CD4-positive, CD25-positive, alpha-beta regulatory T cell (primary cell): ENCODE measurements at regions not wholly inside any gene's neighbourhood (a gene's known extent, or its start where the extent isn't known, plus 50 kb on each side); places are given as distances from the start of the nearest gene placed in this dataset.

Experiments used
- ATAC-seq, 2 donors: fragments of 150-1000 bp; cut with Tn5 transposase; one replicate each; pipeline ENCODE4 v1.10.0; 2021; ENCODE audit warnings: low read depth in 2 of 2, moderate number of reproducible peaks in 2 of 2, moderate library complexity in 1 of 2
- DNase-seq, 3 donors: peaks; one replicate each; pipeline versions ENCODE4 v3.0.0 to v3.0.0-alpha.2; 2012 to 2022; ENCODE audit warnings: mixed read lengths in 1 of 3
- H3K27ac ChIP-seq: one replicate; pipeline ENCODE4 v1.7.0; 2013; ENCODE audit warnings: mild to moderate bottlenecking, low read length; ENCODE audit not compliant: insufficient read depth, poor library complexity, severe bottlenecking
- H3K27me3 ChIP-seq: one replicate; pipeline ENCODE4 v1.7.0; 2013; ENCODE audit warnings: low read length; ENCODE audit not compliant: control insufficient read depth, insufficient read depth
- H3K36me3 ChIP-seq: one replicate; pipeline ENCODE4 v1.7.0; 2013; ENCODE audit warnings: mild to moderate bottlenecking, low read length, moderate library complexity; ENCODE audit not compliant: control insufficient read depth, insufficient read depth
- H3K4me1 ChIP-seq: 2 replicates; pipeline ENCODE4 v1.7.0; 2013; ENCODE audit warnings: mild to moderate bottlenecking, low read length; ENCODE audit not compliant: insufficient read depth, control insufficient read depth, poor library complexity, severe bottlenecking
- H3K4me3 ChIP-seq: one replicate; pipeline ENCODE4 v1.7.0; 2013; ENCODE audit warnings: low read depth, mild to moderate bottlenecking, low read length, moderate library complexity
- H3K9me3 ChIP-seq, 2 experiments: 1 replicate in 1 of 2; 2 replicates in 1 of 2; pipeline ENCODE4 v1.7.0; 2013; ENCODE audit warnings: low read length in 2 of 2, mild to moderate bottlenecking in 1 of 2, moderate library complexity in 1 of 2; ENCODE audit not compliant: control insufficient read depth in 2 of 2
- H3K27ac Mint-ChIP-seq, 3 donors: one replicate each; pipeline ENCODE4 v1.8.0; 2020 to 2022; ENCODE audit warnings: mild to moderate bottlenecking in 3 of 3, mixed read lengths in 3 of 3, moderate library complexity in 2 of 3
- H3K27me3 Mint-ChIP-seq: one replicate; pipeline ENCODE4 v1.8.0; 2022; ENCODE audit warnings: mild to moderate bottlenecking, mixed read lengths
- H3K36me3 Mint-ChIP-seq: one replicate; pipeline ENCODE4 v1.8.0; 2020; ENCODE audit warnings: mixed read lengths
- H3K4me1 Mint-ChIP-seq, 4 donors: one replicate each; pipeline ENCODE4 v1.8.0; 2020 to 2022; ENCODE audit warnings: mixed read lengths in 4 of 4, mild to moderate bottlenecking in 1 of 4
- H3K4me3 Mint-ChIP-seq, 4 donors: one replicate each; pipeline ENCODE4 v1.8.0; 2020 to 2022; ENCODE audit warnings: mild to moderate bottlenecking in 4 of 4, mixed read lengths in 4 of 4, moderate library complexity in 3 of 4
- H3K9me3 Mint-ChIP-seq, 7 donors: one replicate each; pipeline ENCODE4 v1.8.0; 2020 to 2022; ENCODE audit warnings: mixed read lengths in 7 of 7, mild to moderate bottlenecking in 3 of 7, moderate library complexity in 2 of 7

DNA sequence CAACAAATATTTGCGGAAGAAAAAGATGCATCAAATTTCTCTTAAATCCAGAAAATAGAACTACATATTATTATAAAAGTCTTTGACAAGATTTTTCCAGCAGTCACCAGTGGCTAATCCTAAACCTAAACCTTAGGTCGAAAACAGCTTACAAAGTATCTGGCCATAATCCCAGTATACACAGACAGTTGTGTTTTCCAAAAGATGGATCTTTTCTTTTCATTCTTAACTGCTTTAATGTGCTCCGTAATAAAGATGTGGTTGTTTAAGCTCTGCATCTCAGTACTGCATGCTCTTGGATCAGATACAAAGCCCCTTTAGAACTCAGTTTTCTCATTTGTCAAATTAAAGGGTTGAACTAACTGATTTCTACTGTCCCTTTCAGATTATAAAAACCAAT lies 247.8 kb downstream of the TXNL1 start:
- Mint-ChIP-seq H3K4me3 (no peak overlapping the region), H3K27me3 (no peaks in the 10 kb centered on the region), H3K4me1 (no peaks in the 10 kb centered on the region), H3K36me3 (no peaks in the 10 kb centered on the region), H3K9me3 (peaks cover 0 to 3% (median 0%) of the 10 kb centered on the region in 7 donors), H3K27ac (no peak overlapping the region)
- no peaks in the 10 kb centered on the region for H3K36me3 ChIP-seq
- DNase-seq, result no peak
- no peak overlapping the region for H3K27ac ChIP-seq
- no peaks in the 10 kb centered on the region for H3K27me3 ChIP-seq
- no peak for ATAC-seq
- no peak overlapping the region for H3K4me3 ChIP-seq
- no peaks in the 10 kb centered on the region for H3K9me3 ChIP-seq
- H3K4me1 ChIP-seq, result no peaks in the 10 kb centered on the region

DNA sequence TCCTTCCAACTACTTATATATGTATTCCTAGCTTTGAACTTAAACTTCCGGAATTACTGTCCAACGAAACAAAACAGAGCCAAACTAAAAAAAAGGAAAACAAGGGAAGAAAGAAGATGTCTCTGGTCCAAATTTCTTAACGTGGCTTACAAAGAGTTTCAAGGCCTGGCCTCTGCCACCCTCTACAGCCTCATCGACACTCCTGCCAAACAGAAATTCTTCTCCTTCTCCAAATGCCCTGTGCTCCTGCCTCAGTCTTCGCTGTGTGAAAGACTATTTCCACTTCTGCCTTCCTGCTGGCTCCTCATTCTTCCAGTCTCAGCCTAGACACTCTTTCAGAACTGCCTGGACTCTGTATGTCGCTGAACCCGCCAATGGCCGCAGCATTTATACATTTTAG lies 249.2 kb downstream of the TXNL1 start:
- DNase-seq (no peak), ATAC-seq (no peak)
- Mint-ChIP-seq H3K9me3 (peaks cover 0 to 3% (median 0%) of the 10 kb centered on the region in 7 donors), H3K4me1 (no peaks in the 10 kb centered on the region), H3K27me3 (no peaks in the 10 kb centered on the region), H3K27ac (peak overlapping the region in 1 of 3 donors; percentile 94), H3K36me3 (no peaks in the 10 kb centered on the region), H3K4me3 (no peak overlapping the region)
- H3K27ac ChIP-seq, result no peak overlapping the region
- H3K27me3 ChIP-seq, result no peaks in the 10 kb centered on the region
- no peaks in the 10 kb centered on the region for H3K9me3 ChIP-seq
- no peaks in the 10 kb centered on the region for H3K4me1 ChIP-seq
- H3K4me3 ChIP-seq, result no peak overlapping the region
- no peaks in the 10 kb centered on the region for H3K36me3 ChIP-seq

DNA sequence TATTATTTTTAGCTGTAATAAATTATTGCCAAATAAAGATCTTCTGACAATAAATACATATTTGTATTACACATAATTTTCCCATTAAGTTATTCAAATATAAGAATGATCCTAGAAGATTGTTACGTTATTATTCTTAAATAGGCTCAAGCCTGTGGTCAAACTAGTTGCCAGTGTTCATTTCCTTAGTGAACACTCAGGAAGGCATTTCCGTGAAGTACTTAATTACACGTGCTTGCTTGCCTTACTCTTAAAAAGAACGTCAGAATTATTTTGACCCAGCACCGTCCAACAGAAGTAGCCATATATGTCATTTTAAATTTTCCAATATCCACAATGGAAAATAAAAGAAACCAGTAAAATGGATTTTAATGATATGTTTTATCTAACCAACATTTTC lies 249.8 kb downstream of the TXNL1 start:
- peaks cover 0 to 3% (median 0%) of the 10 kb centered on the region in 7 donors for H3K9me3 Mint-ChIP-seq
- H3K27me3 Mint-ChIP-seq, result no peaks in the 10 kb centered on the region
- Histone ChIP-seq H3K4me3 (no peak overlapping the region), H3K27ac (no peak overlapping the region), H3K27me3 (no peaks in the 10 kb centered on the region), H3K4me1 (no peaks in the 10 kb centered on the region), H3K9me3 (no peaks in the 10 kb centered on the region), H3K36me3 (no peaks in the 10 kb centered on the region)
- H3K36me3 Mint-ChIP-seq, result no peaks in the 10 kb centered on the region
- no peak for ATAC-seq
- H3K4me1 Mint-ChIP-seq, result no peaks in the 10 kb centered on the region
- no peak overlapping the region for H3K27ac Mint-ChIP-seq
- no peak for DNase-seq
- H3K4me3 Mint-ChIP-seq, result no peak overlapping the region

DNA sequence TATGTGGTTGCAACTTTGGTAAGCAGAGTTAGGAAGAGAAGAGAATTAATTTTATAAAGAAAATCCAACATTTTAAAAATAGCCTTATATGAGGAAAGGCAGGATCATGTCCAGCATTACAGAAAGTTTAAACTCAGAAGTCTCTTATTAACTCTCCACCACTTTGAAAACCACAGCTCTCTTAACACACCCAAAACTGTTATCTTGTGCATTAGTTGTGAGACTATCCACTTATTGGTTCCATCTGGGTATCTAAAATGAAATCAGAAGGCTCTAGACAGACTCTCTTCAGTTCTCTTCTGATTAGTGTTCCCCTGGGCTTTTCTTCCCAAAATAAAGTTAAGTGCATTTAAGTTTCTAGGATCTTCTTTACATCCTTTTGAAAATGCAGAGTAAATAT lies 251.5 kb downstream of the TXNL1 start:
- peaks cover 0 to 3% (median 0%) of the 10 kb centered on the region in 7 donors for H3K9me3 Mint-ChIP-seq
- no peaks in the 10 kb centered on the region for H3K36me3 Mint-ChIP-seq
- Histone ChIP-seq H3K27me3 (no peaks in the 10 kb centered on the region), H3K27ac (no peak overlapping the region), H3K9me3 (no peaks in the 10 kb centered on the region), H3K4me1 (no peaks in the 10 kb centered on the region), H3K36me3 (no peaks in the 10 kb centered on the region), H3K4me3 (no peak overlapping the region)
- H3K27me3 Mint-ChIP-seq, result no peaks in the 10 kb centered on the region
- H3K4me1 Mint-ChIP-seq, result no peaks in the 10 kb centered on the region
- H3K4me3 Mint-ChIP-seq, result no peak overlapping the region
- no peak overlapping the region for H3K27ac Mint-ChIP-seq
- no peak for DNase-seq
- ATAC-seq, result no peak

DNA sequence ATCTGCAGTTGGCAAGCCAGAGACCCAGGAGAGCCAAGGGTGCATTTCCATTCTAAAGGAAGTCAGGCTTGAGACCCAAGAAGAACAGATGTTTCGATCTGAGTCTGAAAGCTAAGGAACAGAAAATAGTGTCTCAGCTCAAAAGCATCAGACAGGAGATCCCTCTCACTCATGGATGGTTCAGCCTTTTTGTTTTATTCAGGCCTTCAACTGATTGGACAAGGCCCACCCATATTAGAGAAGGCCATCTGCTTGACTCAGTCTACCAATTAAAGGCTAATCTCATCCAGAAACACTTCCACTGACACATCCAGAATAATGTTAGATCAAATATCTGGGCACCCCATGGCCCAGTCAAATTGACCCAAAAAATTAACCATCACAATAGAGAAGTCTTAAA lies 255.0 kb downstream of the TXNL1 start:
- no peaks in the 10 kb centered on the region for H3K4me1 Mint-ChIP-seq
- no peaks in the 10 kb centered on the region for H3K36me3 ChIP-seq
- no peaks in the 10 kb centered on the region for H3K9me3 ChIP-seq
- no peak overlapping the region for H3K27ac Mint-ChIP-seq
- peaks cover 0 to 4% (median 2%) of the 10 kb centered on the region in 7 donors for H3K9me3 Mint-ChIP-seq
- DNase-seq (no peak), ATAC-seq (no peak)
- H3K4me3 Mint-ChIP-seq, result no peak overlapping the region
- no peak overlapping the region for H3K27ac ChIP-seq
- H3K27me3 Mint-ChIP-seq, result no peaks in the 10 kb centered on the region
- no peaks in the 10 kb centered on the region for H3K27me3 ChIP-seq
- H3K4me1 ChIP-seq, result no peaks in the 10 kb centered on the region
- no peaks in the 10 kb centered on the region for H3K36me3 Mint-ChIP-seq
- no peak overlapping the region for H3K4me3 ChIP-seq

DNA sequence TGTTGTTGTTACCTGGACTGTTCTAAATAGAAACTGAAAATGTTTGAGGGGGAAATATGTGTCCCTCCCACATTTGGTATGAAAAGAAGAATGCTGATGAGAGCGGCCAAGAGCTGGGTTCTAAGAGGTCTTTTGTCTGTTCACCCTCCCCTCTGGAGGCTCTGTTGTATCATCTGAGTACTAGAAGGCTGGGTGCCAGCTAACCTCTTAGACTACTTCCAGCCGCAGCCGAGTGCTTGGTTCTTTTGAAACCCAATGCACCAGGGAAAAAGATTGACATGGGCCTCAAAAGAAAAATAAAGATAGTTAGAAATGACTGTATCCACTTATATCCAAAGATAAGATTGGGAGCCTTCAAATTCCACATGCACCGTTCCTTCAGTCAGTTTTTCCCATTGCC lies 255.9 kb downstream of the TXNL1 start:
- Histone ChIP-seq H3K4me1 (no peaks in the 10 kb centered on the region), H3K4me3 (no peak overlapping the region), H3K36me3 (no peaks in the 10 kb centered on the region), H3K27ac (no peak overlapping the region), H3K27me3 (no peaks in the 10 kb centered on the region), H3K9me3 (no peaks in the 10 kb centered on the region)
- peaks cover 0 to 4% (median 2%) of the 10 kb centered on the region in 7 donors for H3K9me3 Mint-ChIP-seq
- H3K4me3 Mint-ChIP-seq, result no peak overlapping the region
- H3K36me3 Mint-ChIP-seq, result no peaks in the 10 kb centered on the region
- ATAC-seq (no peak), DNase-seq (no peak)
- H3K27me3 Mint-ChIP-seq, result no peaks in the 10 kb centered on the region
- no peaks in the 10 kb centered on the region for H3K4me1 Mint-ChIP-seq
- peak overlapping the region in 1 of 3 donors; percentile 60 for H3K27ac Mint-ChIP-seq

DNA sequence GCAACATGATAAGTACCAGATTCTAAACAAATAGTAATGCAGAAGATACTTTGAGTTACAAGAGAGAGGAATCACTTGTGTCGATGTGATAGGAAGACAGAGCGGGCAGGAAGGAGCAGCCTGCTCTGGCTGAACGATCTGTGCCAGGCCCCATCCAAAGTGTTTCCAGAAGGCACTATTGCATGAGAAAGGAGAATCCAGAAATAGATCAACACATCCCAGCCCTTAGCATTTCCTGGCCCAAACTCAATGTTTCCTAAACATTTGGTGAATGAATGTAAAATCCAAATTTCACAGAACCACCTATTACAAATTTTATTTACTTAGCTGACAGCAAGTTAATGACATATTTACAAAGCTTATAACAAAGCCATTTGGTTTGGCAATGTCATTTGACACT lies 257.2 kb downstream of the TXNL1 start:
- no peak overlapping the region for H3K27ac Mint-ChIP-seq
- H3K9me3 ChIP-seq, result no peaks in the 10 kb centered on the region
- H3K27me3 ChIP-seq, result no peaks in the 10 kb centered on the region
- H3K4me3 ChIP-seq, result no peak overlapping the region
- DNase-seq (no peak), ATAC-seq (no peak)
- no peaks in the 10 kb centered on the region for H3K36me3 Mint-ChIP-seq
- no peaks in the 10 kb centered on the region for H3K36me3 ChIP-seq
- H3K9me3 Mint-ChIP-seq, result peaks cover 0 to 4% (median 1%) of the 10 kb centered on the region in 7 donors
- no peaks in the 10 kb centered on the region for H3K27me3 Mint-ChIP-seq
- no peaks in the 10 kb centered on the region for H3K4me1 ChIP-seq
- H3K4me3 Mint-ChIP-seq, result no peak overlapping the region
- no peak overlapping the region for H3K27ac ChIP-seq
- no peaks in the 10 kb centered on the region for H3K4me1 Mint-ChIP-seq

DNA sequence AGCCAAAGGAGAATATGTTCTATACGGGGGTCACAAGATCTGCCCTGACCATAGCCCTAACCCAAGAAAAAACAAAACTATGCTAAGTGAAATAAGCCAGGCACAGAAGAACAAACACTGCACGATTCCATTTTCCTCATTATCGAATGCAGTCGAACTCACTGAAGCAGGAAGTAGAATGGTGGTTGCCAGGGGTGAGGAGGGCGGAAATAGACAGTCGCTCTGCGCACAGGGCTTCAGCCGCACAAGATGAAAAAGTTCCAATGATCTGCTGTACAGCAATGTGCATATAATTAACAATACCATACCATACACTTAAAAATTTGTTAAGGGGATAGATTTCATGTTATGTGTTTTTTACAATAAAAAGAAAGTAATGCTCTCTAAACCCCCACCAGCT lies 257.7 kb downstream of the TXNL1 start:
- no peaks in the 10 kb centered on the region for H3K9me3 ChIP-seq
- H3K27ac Mint-ChIP-seq, result no peak overlapping the region
- H3K27ac ChIP-seq, result no peak overlapping the region
- no peak for ATAC-seq
- H3K4me3 Mint-ChIP-seq, result no peak overlapping the region
- H3K9me3 Mint-ChIP-seq, result peaks cover 0 to 5% (median 0%) of the 10 kb centered on the region in 7 donors
- no peaks in the 10 kb centered on the region for H3K27me3 Mint-ChIP-seq
- no peaks in the 10 kb centered on the region for H3K4me1 Mint-ChIP-seq
- no peaks in the 10 kb centered on the region for H3K4me1 ChIP-seq
- no peaks in the 10 kb centered on the region for H3K27me3 ChIP-seq
- H3K36me3 Mint-ChIP-seq, result no peaks in the 10 kb centered on the region
- H3K36me3 ChIP-seq, result no peaks in the 10 kb centered on the region
- no peak for DNase-seq
- H3K4me3 ChIP-seq, result no peak overlapping the region
